Smooth muscle cell (in vitro differentiated cells): ENCODE measurements at regions not wholly inside any gene's neighbourhood (a gene's known extent, or its start where the extent isn't known, plus 50 kb on each side); places are given as distances from the start of the nearest gene placed in this dataset.

ENCODE experiments used
- DNase-seq: peaks from one replicate; lab custom pipeline; 2025; ENCODE audit not compliant: unreplicated experiment; lab: John Stamatoyannopoulos, UW
- H2AFZ ChIP-seq: fragments of 200-600 bp; sonication (generic); 2 replicates; pipeline ENCODE4 v1.6.0; 2016; ENCODE audit warnings: antibody characterized with exemption, low read depth, mild to moderate bottlenecking
- H3F3A ChIP-seq: fragments of 200-600 bp; sonication (generic); 2 replicates; pipeline ENCODE4 v1.6.0; 2017; ENCODE audit warnings: antibody characterized with exemption, low read depth
- H3K27ac ChIP-seq: fragments of 200-600 bp; sonication (generic); 2 replicates; pipeline ENCODE4 v1.5.1; 2016; ENCODE audit warnings: low read depth, mild to moderate bottlenecking
- H3K27me3 ChIP-seq: fragments of 200-600 bp; sonication (generic); 2 replicates; pipeline ENCODE4 v1.6.1; 2016; ENCODE audit warnings: low read depth, mild to moderate bottlenecking
- H3K36me3 ChIP-seq: fragments of 200-600 bp; sonication (generic); 2 replicates; pipeline ENCODE4 v1.5.1; 2016; ENCODE audit warnings: low read depth
- H3K4me1 ChIP-seq: fragments of 200-600 bp; sonication (generic); 2 replicates; pipeline ENCODE4 v1.5.1; 2016; ENCODE audit warnings: low read depth
- H3K4me2 ChIP-seq: fragments of 200-600 bp; sonication (generic); 2 replicates; pipeline ENCODE4 v1.6.0; 2016; ENCODE audit warnings: mild to moderate bottlenecking
- H3K4me3 ChIP-seq: fragments of 200-600 bp; sonication (generic); 2 replicates; pipeline ENCODE4 v1.5.1; 2016; ENCODE audit warnings: mild to moderate bottlenecking
- H3K79me2 ChIP-seq: fragments of 200-600 bp; sonication (generic); 2 replicates; pipeline ENCODE4 v1.6.0; 2016; ENCODE audit warnings: low read depth, mild to moderate bottlenecking
- H3K9ac ChIP-seq: fragments of 200-600 bp; sonication (generic); 2 replicates; pipeline ENCODE4 v1.6.0; 2016; ENCODE audit warnings: low read depth
- H3K9me3 ChIP-seq: fragments of 200-600 bp; sonication (generic); replicated peaks from 2 replicates; pipeline ENCODE4 v1.5.1; 2016; ENCODE audit warnings: low read depth
- H4K20me1 ChIP-seq: fragments of 200-600 bp; sonication (generic); 2 replicates; pipeline ENCODE4 v1.6.0; 2016; ENCODE audit warnings: low read depth
- WGBS: methylation state at CpG from one replicate; pipeline ENCODE4 v1.1.7; 2016; ENCODE audit warnings: low lambda C conversion rate; 5-methylcytosine and 5-hydroxymethylcytosine counted together
- TF ChIP-seq, protein P1 (sequence below): fragments of 200-600 bp; sonication (generic); IDR thresholded peaks from 2 replicates; pipeline ENCODE4 v1.5.1; 2017; ENCODE audit warnings: borderline replicate concordance, mild to moderate bottlenecking, antibody characterized with exemption; ENCODE audit not compliant: insufficient read depth, poor library complexity, severe bottlenecking

DNA sequence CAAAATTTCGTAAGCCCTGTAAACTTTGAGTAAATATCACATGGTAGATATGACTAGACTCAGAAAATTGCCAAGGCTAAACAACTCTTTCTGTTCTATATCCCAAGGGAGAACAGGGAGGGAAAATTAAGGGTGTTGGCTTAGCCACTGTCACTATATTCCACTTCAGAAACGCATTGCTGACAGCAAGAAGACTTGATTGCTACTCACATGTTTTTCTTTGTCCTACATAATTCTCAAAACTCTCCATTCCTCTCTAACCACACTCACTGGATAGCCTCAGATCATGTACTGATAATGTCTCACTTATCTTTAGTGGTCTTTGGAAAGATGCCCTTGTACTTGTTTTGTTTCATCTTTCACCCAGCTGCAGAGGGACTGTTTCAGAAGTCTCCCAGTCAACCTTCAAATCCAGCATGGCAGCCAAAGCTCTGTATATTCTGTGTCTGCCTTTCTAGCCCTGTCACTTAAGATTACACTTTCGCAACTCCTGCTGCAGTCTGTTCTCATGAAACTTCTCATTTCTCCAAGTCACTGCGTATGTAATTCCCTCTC is 582.4 kb upstream of the FZD8 start:
- no peaks in the 10 kb centered on the region for H3K36me3 ChIP-seq
- H3K27ac ChIP-seq: no peak overlapping the region
- WGBS: 67% methylated on average over 4 of the region's 4 CpGs
- TF ChIP-seq, protein P1, sequence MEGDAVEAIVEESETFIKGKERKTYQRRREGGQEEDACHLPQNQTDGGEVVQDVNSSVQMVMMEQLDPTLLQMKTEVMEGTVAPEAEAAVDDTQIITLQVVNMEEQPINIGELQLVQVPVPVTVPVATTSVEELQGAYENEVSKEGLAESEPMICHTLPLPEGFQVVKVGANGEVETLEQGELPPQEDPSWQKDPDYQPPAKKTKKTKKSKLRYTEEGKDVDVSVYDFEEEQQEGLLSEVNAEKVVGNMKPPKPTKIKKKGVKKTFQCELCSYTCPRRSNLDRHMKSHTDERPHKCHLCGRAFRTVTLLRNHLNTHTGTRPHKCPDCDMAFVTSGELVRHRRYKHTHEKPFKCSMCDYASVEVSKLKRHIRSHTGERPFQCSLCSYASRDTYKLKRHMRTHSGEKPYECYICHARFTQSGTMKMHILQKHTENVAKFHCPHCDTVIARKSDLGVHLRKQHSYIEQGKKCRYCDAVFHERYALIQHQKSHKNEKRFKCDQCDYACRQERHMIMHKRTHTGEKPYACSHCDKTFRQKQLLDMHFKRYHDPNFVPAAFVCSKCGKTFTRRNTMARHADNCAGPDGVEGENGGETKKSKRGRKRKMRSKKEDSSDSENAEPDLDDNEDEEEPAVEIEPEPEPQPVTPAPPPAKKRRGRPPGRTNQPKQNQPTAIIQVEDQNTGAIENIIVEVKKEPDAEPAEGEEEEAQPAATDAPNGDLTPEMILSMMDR: no peak
- no peaks in the 10 kb centered on the region for H3K4me1 ChIP-seq
- no peak overlapping the region for H3K4me3 ChIP-seq
- DNase-seq: no peak
- H4K20me1 ChIP-seq: no peaks in the 10 kb centered on the region
- no peaks in the 10 kb centered on the region for H3K27me3 ChIP-seq
- no peaks in the 10 kb centered on the region for H3F3A ChIP-seq
- H3K9me3 ChIP-seq: no peaks in the 10 kb centered on the region
- H3K79me2 ChIP-seq: no peaks in the 10 kb centered on the region
- no peak overlapping the region for H3K9ac ChIP-seq
- no peak overlapping the region for H2AFZ ChIP-seq
- H3K4me2 ChIP-seq: no peak overlapping the region

DNA sequence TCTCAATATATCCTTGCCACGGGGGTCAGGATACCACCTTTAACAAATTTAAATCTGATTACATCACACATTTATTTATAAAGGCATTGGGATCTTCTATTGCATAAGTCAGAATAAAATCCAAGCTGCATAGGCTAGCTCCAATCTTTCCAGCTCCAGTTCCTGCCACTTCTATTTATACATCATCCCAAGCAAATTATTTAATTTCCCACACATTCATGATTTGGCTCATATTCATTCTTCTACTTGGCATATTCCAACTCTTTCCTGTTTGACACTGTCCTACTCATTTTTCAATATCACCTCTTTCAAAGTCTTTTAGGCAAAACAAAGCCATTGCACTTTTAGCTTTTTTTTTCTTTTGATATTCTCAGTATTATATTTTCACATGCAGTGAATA is 579.0 kb upstream of the FZD8 start:
- no peaks in the 10 kb centered on the region for H4K20me1 ChIP-seq
- H3K9me3 ChIP-seq: no peaks in the 10 kb centered on the region
- WGBS: 87% methylated on average over 1 of the region's 1 CpG
- H3K36me3 ChIP-seq: no peaks in the 10 kb centered on the region
- no peaks in the 10 kb centered on the region for H3K79me2 ChIP-seq
- no peak overlapping the region for H3K9ac ChIP-seq
- H3K27me3 ChIP-seq: peaks cover 2% of the 10 kb centered on the region
- no peaks in the 10 kb centered on the region for H3F3A ChIP-seq
- H2AFZ ChIP-seq: no peak overlapping the region
- DNase-seq: no peak
- H3K4me1 ChIP-seq: no peaks in the 10 kb centered on the region
- TF ChIP-seq, protein P1: no peak
- no peak overlapping the region for H3K4me2 ChIP-seq
- H3K27ac ChIP-seq: no peak overlapping the region
- H3K4me3 ChIP-seq: no peak overlapping the region

DNA sequence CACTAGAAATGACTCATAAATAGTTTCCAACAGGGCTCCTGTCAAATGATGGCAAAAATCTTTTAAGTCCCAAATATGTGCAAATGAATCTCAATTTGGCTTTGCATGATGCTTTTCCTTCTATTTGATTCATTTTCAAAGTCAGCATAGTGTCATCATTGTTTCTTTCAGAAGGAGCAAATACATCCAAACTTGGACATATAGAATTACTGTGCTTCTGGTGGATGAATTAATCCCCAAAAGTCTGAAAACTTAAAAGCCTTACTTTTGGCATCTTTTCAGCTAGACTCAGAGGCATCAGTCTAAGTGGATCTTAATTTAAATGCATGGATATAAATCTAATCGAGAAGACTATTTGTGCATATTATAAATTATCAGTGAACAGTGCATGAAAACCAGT is 578.1 kb upstream of the FZD8 start:
- no peak overlapping the region for H3K4me3 ChIP-seq
- H3K79me2 ChIP-seq: no peaks in the 10 kb centered on the region
- no peak overlapping the region for H3K27ac ChIP-seq
- no peaks in the 10 kb centered on the region for H4K20me1 ChIP-seq
- no peak for DNase-seq
- H3K9me3 ChIP-seq: no peaks in the 10 kb centered on the region
- WGBS: 97% methylated on average over 1 of the region's 1 CpG
- H3K36me3 ChIP-seq: no peaks in the 10 kb centered on the region
- H3F3A ChIP-seq: no peaks in the 10 kb centered on the region
- no peak overlapping the region for H2AFZ ChIP-seq
- H3K9ac ChIP-seq: no peak overlapping the region
- H3K4me2 ChIP-seq: no peak overlapping the region
- no peaks in the 10 kb centered on the region for H3K4me1 ChIP-seq
- H3K27me3 ChIP-seq: peaks cover 7% of the 10 kb centered on the region
- TF ChIP-seq, protein P1: no peak

- Histone ChIP-seq H3K9me3 (no peaks in the 10 kb centered on the region), H3K27me3 (peaks cover 7% of the 10 kb centered on the region), H3K4me1 (no peaks in the 10 kb centered on the region), H3K4me2 (no peak overlapping the region), H3K27ac (no peak overlapping the region), H2AFZ (no peak overlapping the region), H3K79me2 (no peaks in the 10 kb centered on the region), H4K20me1 (no peaks in the 10 kb centered on the region), H3F3A (no peaks in the 10 kb centered on the region), H3K9ac (no peak overlapping the region), H3K36me3 (no peaks in the 10 kb centered on the region), H3K4me3 (no peak overlapping the region)
- TF ChIP-seq, protein P1: no peak
- no peak for DNase-seq
- WGBS: 91% methylated on average over 2 of the region's 2 CpGs
These were observed 569.8 kb upstream of the FZD8 start for GRCh38 chr10:36211856-36212255.
